ENCODE measurements at regions not wholly inside any gene's neighbourhood (a gene's known extent, or its start where the extent isn't known, plus 50 kb on each side); places are given as distances from the start of the nearest gene placed in this dataset.
"Not testable (repeated sequence)": the region's sequence is repeated elsewhere in the genome, so short reads cannot be mapped to it uniquely, and the experiment has no call there.

- TF ChIP-seq CTCF (IDR thresholded peaks at IDR 0.05), result no peak
These were observed 199.5 kb upstream of the GRM3 start for GRCh38 chr7:86444245-86444644.

GRCh38 chr7:86440420-86440819 lies 203.3 kb upstream of the GRM3 start:
- H3K4me1 Mint-ChIP-seq (ENCODE audit: low read depth); H3K27me3 Mint-ChIP-seq (ENCODE audit: insufficient read depth); H3K4me3 Mint-ChIP-seq: not testable (repeated sequence)

More at GRCh38 chr7:86444245-86444644, 199.5 kb upstream of the GRM3 start:
- Mint-ChIP-seq H3K4me1 (ENCODE audit: low read depth) (no peaks in the 10 kb centered on the region), H3K27me3 (ENCODE audit: insufficient read depth) (no peaks in the 10 kb centered on the region), H3K36me3 (ENCODE audit: low read depth) (no peaks in the 10 kb centered on the region), H3K4me3 (no peak overlapping the region), H3K9me3 (peaks cover 43% of the 10 kb centered on the region), H3K27ac (no peak overlapping the region)
- no peak for DNase-seq

GRCh38 chr7:86437951-86438450 lies 205.7 kb upstream of the GRM3 start:
- no peak for DNase-seq
- Mint-ChIP-seq H3K9me3 (peaks cover 27% of the 10 kb centered on the region), H3K27me3 (ENCODE audit: insufficient read depth) (no peaks in the 10 kb centered on the region; the same call in none of the 2 replicates), H3K4me1 (ENCODE audit: low read depth) (no peaks in the 10 kb centered on the region), H3K27ac (no peak overlapping the region), H3K36me3 (ENCODE audit: low read depth) (no peaks in the 10 kb centered on the region), H3K4me3 (no peak overlapping the region)
- no peak for TF ChIP-seq CTCF (IDR thresholded peaks at IDR 0.05)

More at GRCh38 chr7:86440420-86440819, 203.3 kb upstream of the GRM3 start:
- H3K27ac Mint-ChIP-seq; H3K36me3 Mint-ChIP-seq (ENCODE audit: low read depth); DNase-seq: not testable (repeated sequence)
- peaks cover 31% of the 10 kb centered on the region for H3K9me3 Mint-ChIP-seq

DNA sequence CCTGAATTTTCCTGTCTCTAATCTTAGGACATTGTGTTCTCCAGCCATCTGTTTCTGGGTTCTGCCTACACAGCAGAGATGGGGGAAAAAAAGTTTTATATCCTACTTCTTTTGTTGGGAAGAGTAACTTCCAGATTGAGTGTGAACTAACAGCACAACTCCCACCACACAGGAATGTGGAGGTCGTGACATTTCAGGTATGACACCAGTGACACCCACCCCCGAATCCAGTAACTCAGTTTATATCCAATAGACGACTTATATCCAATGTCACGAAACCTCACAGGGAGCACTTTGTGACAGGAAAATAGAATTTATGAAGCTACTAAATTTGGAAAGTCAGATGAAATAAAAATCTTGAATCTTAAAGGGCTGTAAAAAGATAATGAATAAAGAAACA lies 211.9 kb upstream of the GRM3 start:
- H3K4me3 Mint-ChIP-seq, result no peak overlapping the region
- no peak overlapping the region for H3K27ac Mint-ChIP-seq
- H3K4me1 Mint-ChIP-seq (ENCODE audit: low read depth), result no peaks in the 10 kb centered on the region
- H3K27me3 Mint-ChIP-seq (ENCODE audit: insufficient read depth), result no peaks in the 10 kb centered on the region; the same call in 1 of the 2 replicates
- no peak for DNase-seq
- TF ChIP-seq CTCF (IDR thresholded peaks at IDR 0.05), result no peak
- no peaks in the 10 kb centered on the region for H3K36me3 Mint-ChIP-seq (ENCODE audit: low read depth)
- H3K9me3 Mint-ChIP-seq, result peaks cover 18% of the 10 kb centered on the region

GRCh38 chr7:86411814-86412213 lies 231.9 kb upstream of the GRM3 start:
- H3K4me3 Mint-ChIP-seq, result no peak overlapping the region
- TF ChIP-seq CTCF (IDR thresholded peaks at IDR 0.05), result no peak
- no peaks in the 10 kb centered on the region for H3K36me3 Mint-ChIP-seq (ENCODE audit: low read depth)
- H3K27ac Mint-ChIP-seq, result no peak overlapping the region
- H3K4me1 Mint-ChIP-seq (ENCODE audit: low read depth), result no peaks in the 10 kb centered on the region
- peaks cover 10% of the 10 kb centered on the region for H3K9me3 Mint-ChIP-seq
- DNase-seq, result no peak
- H3K27me3 Mint-ChIP-seq (ENCODE audit: insufficient read depth), result no peaks in the 10 kb centered on the region

DNA sequence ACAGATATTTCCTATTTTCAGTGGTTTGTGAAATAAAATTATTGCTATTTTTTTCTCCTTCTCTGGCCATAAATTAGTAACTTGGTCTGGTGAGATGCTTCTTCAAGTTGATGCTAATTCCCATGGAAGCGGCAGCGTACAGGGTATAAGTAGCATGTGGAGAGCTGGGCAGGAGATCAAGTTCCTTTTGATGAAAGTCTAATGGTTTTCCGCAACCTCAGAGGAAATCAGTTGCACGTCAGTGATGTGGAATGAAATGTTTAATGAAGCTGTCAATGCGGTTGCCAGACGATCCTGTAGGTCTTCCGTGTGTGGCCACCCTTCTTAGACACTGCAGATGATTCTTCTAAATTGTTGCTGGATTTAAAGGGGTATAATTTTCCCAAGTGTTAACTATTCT lies 236.4 kb upstream of the GRM3 start:
- no peaks in the 10 kb centered on the region for H3K4me1 Mint-ChIP-seq (ENCODE audit: low read depth)
- H3K36me3 Mint-ChIP-seq (ENCODE audit: low read depth), result no peaks in the 10 kb centered on the region
- DNase-seq, result no peak
- no peaks in the 10 kb centered on the region for H3K27me3 Mint-ChIP-seq (ENCODE audit: insufficient read depth)
- H3K4me3 Mint-ChIP-seq, result no peak overlapping the region
- H3K27ac Mint-ChIP-seq, result no peak overlapping the region
- no peak for TF ChIP-seq CTCF (IDR thresholded peaks at IDR 0.05)
- H3K9me3 Mint-ChIP-seq, result peaks cover 5% of the 10 kb centered on the region; the same call in 1 of the 2 replicates
